H9 (cell line): ENCODE measurements at regions not wholly inside any gene's neighbourhood (a gene's known extent, or its start where the extent isn't known, plus 50 kb on each side); places are given as distances from the start of the nearest gene placed in this dataset.

Experiments
- DNase-seq: peaks from one replicate; pipeline ENCODE4 v3.0.0-alpha.2; 2017
- H2AFZ ChIP-seq: one replicate; pipeline ENCODE4 v1.6.1; 2013; ENCODE audit warnings: mild to moderate bottlenecking, low read length, control low read depth, moderate library complexity
- H2AK5ac ChIP-seq: 2 replicates; pipeline ENCODE4 v1.6.1; 2013; ENCODE audit warnings: low read length, control low read depth, mixed read lengths; ENCODE audit not compliant: insufficient read length
- H2BK120ac ChIP-seq: one replicate; pipeline ENCODE4 v1.6.1; 2013; ENCODE audit warnings: low read depth, mild to moderate bottlenecking, low read length, control low read depth, inconsistent platforms; ENCODE audit not compliant: poor library complexity, severe bottlenecking
- H2BK12ac ChIP-seq: 2 replicates; pipeline ENCODE4 v1.6.1; 2013; ENCODE audit warnings: low read length, control low read depth, mixed read lengths, low read depth; ENCODE audit not compliant: insufficient read length
- H2BK15ac ChIP-seq: 2 replicates; pipeline ENCODE4 v1.6.1; 2013; ENCODE audit warnings: low read depth, low read length, control low read depth
- H2BK20ac ChIP-seq: one replicate; pipeline ENCODE4 v1.6.1; 2013; ENCODE audit warnings: low read depth, mild to moderate bottlenecking, low read length, control low read depth, inconsistent platforms; ENCODE audit not compliant: poor library complexity, severe bottlenecking
- H2BK5ac ChIP-seq: 2 replicates; pipeline ENCODE4 v1.6.1; 2013; ENCODE audit warnings: low read length, control low read depth, mixed read lengths; ENCODE audit not compliant: insufficient read length
- H3K14ac ChIP-seq: 2 replicates; pipeline ENCODE4 v1.6.1; 2013; ENCODE audit warnings: low read length, control low read depth; ENCODE audit not compliant: insufficient read depth
- H3K18ac ChIP-seq: 2 replicates; pipeline ENCODE4 v1.6.1; 2013; ENCODE audit warnings: low read depth, mild to moderate bottlenecking, mixed read lengths, low read length, control low read depth; ENCODE audit not compliant: insufficient read length
- H3K23ac ChIP-seq: 2 replicates; pipeline ENCODE4 v1.6.1; 2013; ENCODE audit warnings: low read length, control low read depth, mixed read lengths, low read depth; ENCODE audit not compliant: insufficient read length
- H3K23me2 ChIP-seq: 2 replicates; pipeline ENCODE4 v1.6.1; 2013; ENCODE audit warnings: low read depth, mild to moderate bottlenecking, mixed read lengths, low read length, control low read depth; ENCODE audit not compliant: insufficient read length, poor library complexity, severe bottlenecking
- H3K27ac ChIP-seq: 2 replicates; pipeline ENCODE4 v1.5.1; 2013; ENCODE audit warnings: low read length, control low read depth, mixed read lengths, low read depth; ENCODE audit not compliant: insufficient read length
- H3K27me3 ChIP-seq: 2 replicates; pipeline ENCODE4 v1.6.1; 2013; ENCODE audit warnings: low read length, control low read depth, inconsistent platforms; ENCODE audit not compliant: insufficient read depth
- H3K4ac ChIP-seq: 2 replicates; pipeline ENCODE4 v1.6.1; 2013; ENCODE audit warnings: low read depth, mild to moderate bottlenecking, control low read depth, inconsistent platforms, low read length, moderate library complexity
- H3K4me1 ChIP-seq: 2 replicates; pipeline ENCODE4 v1.6.1; 2013; ENCODE audit warnings: low read length, control low read depth, inconsistent platforms; ENCODE audit not compliant: insufficient read depth
- H3K4me2 ChIP-seq: 2 replicates; pipeline ENCODE4 v1.6.1; 2013; ENCODE audit warnings: low read length, control low read depth, mixed read lengths; ENCODE audit not compliant: insufficient read length, insufficient read depth
- H3K56ac ChIP-seq: 2 replicates; pipeline ENCODE4 v1.6.1; 2013; ENCODE audit warnings: low read depth, mild to moderate bottlenecking, mixed read lengths, low read length, control low read depth; ENCODE audit not compliant: insufficient read length
- H3K79me1 ChIP-seq: 2 replicates; pipeline ENCODE4 v1.6.1; 2013; ENCODE audit warnings: low read depth, mild to moderate bottlenecking, moderate library complexity, low read length, control low read depth, inconsistent platforms; ENCODE audit not compliant: insufficient read depth, poor library complexity, severe bottlenecking
- H3K79me2 ChIP-seq: 2 replicates; pipeline ENCODE4 v1.6.1; 2013; ENCODE audit warnings: low read length, control low read depth, inconsistent platforms; ENCODE audit not compliant: insufficient read depth
- H3K9ac ChIP-seq: 2 replicates; pipeline ENCODE4 v1.6.1; 2013; ENCODE audit warnings: low read length, control low read depth, mixed read lengths; ENCODE audit not compliant: insufficient read length; ENCODE audit errors: extremely low read depth
- H3K9me3 ChIP-seq: one replicate; pipeline ENCODE4 v1.6.1; 2013; ENCODE audit warnings: low read depth, low read length, inconsistent platforms; ENCODE audit not compliant: control insufficient read depth
- H3T11ph ChIP-seq: one replicate; pipeline ENCODE4 v1.6.1; 2013; ENCODE audit warnings: mild to moderate bottlenecking, low read length, control low read depth, inconsistent platforms
- H4K20me1 ChIP-seq: one replicate; pipeline ENCODE4 v1.6.1; 2013; ENCODE audit not compliant: control insufficient read depth, insufficient read length, insufficient read depth
- H4K5ac ChIP-seq: 2 replicates; pipeline ENCODE4 v1.6.1; 2013; ENCODE audit warnings: low read depth, mild to moderate bottlenecking, mixed read lengths, low read length, control low read depth; ENCODE audit not compliant: insufficient read length
- H4K8ac ChIP-seq: replicated peaks from 2 replicates; pipeline ENCODE4 v1.6.1; 2013; ENCODE audit warnings: low read length, control low read depth, mixed read lengths, low read depth; ENCODE audit not compliant: insufficient read length
- H4K91ac ChIP-seq: 2 replicates; pipeline ENCODE4 v1.6.1; 2013; ENCODE audit warnings: low read depth, mild to moderate bottlenecking, moderate library complexity, mixed read lengths, low read length, control low read depth; ENCODE audit not compliant: insufficient read length
- H3K27ac Mint-ChIP-seq, 3 experiments: 2 replicates in 2 of 3; 3 replicates in 1 of 3; pipeline ENCODE4 v1.8.0; 2020 to 2021; ENCODE audit warnings: mixed read lengths in 3 of 3, mild to moderate bottlenecking in 1 of 3, moderate library complexity in 1 of 3
- H3K27me3 Mint-ChIP-seq: 2 replicates; pipeline ENCODE4 v1.8.0; 2021; ENCODE audit warnings: low read depth, mild to moderate bottlenecking, moderate library complexity, mixed read lengths
- H3K36me3 Mint-ChIP-seq, 3 experiments: 2 replicates in 2 of 3; 3 replicates in 1 of 3; pipeline ENCODE4 v1.8.0; 2020 to 2021; ENCODE audit warnings: low read depth in 3 of 3, mixed read lengths in 3 of 3; ENCODE audit not compliant: insufficient read depth in 1 of 3
- H3K4me1 Mint-ChIP-seq, 2 experiments: 2 replicates each; pipeline ENCODE4 v1.8.0; 2020; ENCODE audit warnings: mixed read lengths in 2 of 2
- H3K4me3 Mint-ChIP-seq, 2 experiments: 2 replicates in 1 of 2; 3 replicates in 1 of 2; pipeline ENCODE4 v1.8.0; 2020 to 2021; ENCODE audit warnings: mild to moderate bottlenecking in 2 of 2, mixed read lengths in 2 of 2, moderate library complexity in 1 of 2
- H3K9me3 Mint-ChIP-seq, 2 experiments: 2 replicates in 1 of 2; 3 replicates in 1 of 2; pipeline ENCODE4 v1.8.0; 2020; ENCODE audit warnings: mild to moderate bottlenecking in 2 of 2, mixed read lengths in 2 of 2, moderate library complexity in 1 of 2
- CTCF ChIP-seq: fragments of 200-600 bp; sonication (generic); conservative IDR thresholded peaks from 3 replicates; pipeline ENCODE4 v1.8.0; 2021; ENCODE audit warnings: antibody characterized with exemption, mild to moderate bottlenecking
- WGBS: extraction: QIAGEN DNeasy Blood & Tissue Kit; methylation state at CpG from one replicate; pipeline ENCODE4 v1.1.7; 2013; ENCODE audit warnings: missing lambda C conversion rate, low lambda C conversion rate, mixed read lengths; ENCODE audit not compliant: insufficient read length; ENCODE audit errors: extremely low coverage; 5-methylcytosine and 5-hydroxymethylcytosine counted together

- no peak overlapping the region for H3K4me2 ChIP-seq
- H3K23me2 ChIP-seq: no peaks in the 10 kb centered on the region
- TF ChIP-seq CTCF: no peak
- no peaks in the 10 kb centered on the region for H3K79me1 ChIP-seq
- H2AK5ac ChIP-seq: no peak overlapping the region
- no peak overlapping the region for H2BK12ac ChIP-seq
- no peak overlapping the region for H3K27ac Mint-ChIP-seq
- no peak overlapping the region for H3K4ac ChIP-seq
- H4K5ac ChIP-seq: no peak overlapping the region
- H2BK15ac ChIP-seq: no peak overlapping the region
- H2BK20ac ChIP-seq: no peak overlapping the region
- no peaks in the 10 kb centered on the region for H3K27me3 Mint-ChIP-seq
- no peak overlapping the region for H2BK5ac ChIP-seq
- H3K56ac ChIP-seq: no peak overlapping the region
- no peaks in the 10 kb centered on the region for H3K79me2 ChIP-seq
- WGBS: no CpG with 5 or more reads among the region's 6 CpGs
- no peak overlapping the region for H3K9ac ChIP-seq
- H2AFZ ChIP-seq: no peak overlapping the region
- H3K18ac ChIP-seq: no peak overlapping the region
- H4K20me1 ChIP-seq: no peaks in the 10 kb centered on the region
- H3K23ac ChIP-seq: no peak overlapping the region
- no peak overlapping the region for H3K27ac ChIP-seq
- no peaks in the 10 kb centered on the region for H3K9me3 ChIP-seq
- H4K8ac ChIP-seq: no peak overlapping the region
- no peak overlapping the region for H4K91ac ChIP-seq
- DNase-seq: no peak
- no peak overlapping the region for H3T11ph ChIP-seq
- H3K27me3 ChIP-seq: no peaks in the 10 kb centered on the region
- peaks cover 0 to 2% (median 0%) of the 10 kb centered on the region in 3 experiments; a peak in 1 of 7 replicates for H3K36me3 Mint-ChIP-seq
- H3K14ac ChIP-seq: no peak overlapping the region
- H3K9me3 Mint-ChIP-seq: no peaks in the 10 kb centered on the region
- no peak overlapping the region for H3K4me3 Mint-ChIP-seq
- H3K4me1 Mint-ChIP-seq: peaks cover 14 to 17% of the 10 kb centered on the region in 2 experiments
- H2BK120ac ChIP-seq: no peak overlapping the region
- no peaks in the 10 kb centered on the region; the same call in 1 of the 2 replicates for H3K4me1 ChIP-seq
Observed at GRCh38 chr5:87898574-87898973, 370.1 kb downstream of the TMEM161B start.
